Fibroblast of skin of left biceps (primary cell): ENCODE measurements at regions not wholly inside any gene's neighbourhood (a gene's known extent, or its start where the extent isn't known, plus 50 kb on each side); places are given as distances from the start of the nearest gene placed in this dataset.

ENCODE experiments used
- DNase-seq, 2 experiments: peaks; one replicate each; pipeline ENCODE4 v3.0.0-alpha.2; 2013; ENCODE audit warnings: low read depth in 2 of 2

- peak; percentile 15 to 23 for DNase-seq
Observed at GRCh38 chr16:50925758-50926357, 184.0 kb downstream of the CYLD start.

GRCh38 chr16:50924759-50925545, 183.1 kb downstream of the CYLD start:
- no peak for DNase-seq

GRCh38 chr16:50917950-50918703, 176.2 kb downstream of the CYLD start:
- no peak for DNase-seq

GRCh38 chr16:50916040-50916439, 174.2 kb downstream of the CYLD start:
- no peak for DNase-seq

- DNase-seq, result no peak
Observed at GRCh38 chr16:50915120-50915519, 173.2 kb downstream of the CYLD start.

GRCh38 chr16:50910736-50911100, 168.8 kb downstream of the CYLD start:
- no peak for DNase-seq

GRCh38 chr16:50909831-50910735, 168.2 kb downstream of the CYLD start:
- no peak for DNase-seq

GRCh38 chr16:50908468-50908867, 166.6 kb downstream of the CYLD start:
- no peak for DNase-seq

GRCh38 chr16:50906454-50906853, 164.6 kb downstream of the CYLD start:
- DNase-seq, result no peak

- DNase-seq, result no peak
Observed at GRCh38 chr16:50902457-50902856, 160.6 kb downstream of the CYLD start.

GRCh38 chr16:50901062-50901461, 159.2 kb downstream of the CYLD start:
- no peak for DNase-seq

GRCh38 chr16:50900391-50900942, 158.6 kb downstream of the CYLD start:
- DNase-seq, result no peak

- no peak for DNase-seq
Observed at GRCh38 chr16:50899951-50900350, 158.1 kb downstream of the CYLD start.

GRCh38 chr16:50889746-50890145, 147.9 kb downstream of the CYLD start:
- DNase-seq, result no peak

GRCh38 chr16:50889276-50889675, 147.4 kb downstream of the CYLD start:
- no peak for DNase-seq

GRCh38 chr16:50888486-50889261, 146.8 kb downstream of the CYLD start:
- no peak for DNase-seq

GRCh38 chr16:50887500-50888298, 145.8 kb downstream of the CYLD start:
- no peak for DNase-seq

GRCh38 chr16:50884066-50884860, 142.4 kb downstream of the CYLD start:
- no peak for DNase-seq

- DNase-seq, result no peak
Observed at GRCh38 chr16:50881956-50882355, 140.1 kb downstream of the CYLD start.
